NB4 (cell line): ENCODE measurements at regions not wholly inside any gene's neighbourhood (a gene's known extent, or its start where the extent isn't known, plus 50 kb on each side); places are given as distances from the start of the nearest gene placed in this dataset.

Experiments
- DNase-seq: peaks from one replicate; pipeline ENCODE4 v3.0.0; 2010; ENCODE audit warnings: low read depth
- H3K4me3 ChIP-seq: one replicate; pipeline ENCODE4 v1.5.1; 2011; ENCODE audit warnings: mild to moderate bottlenecking, low read depth, low read length, moderate library complexity
- MYC ChIP-seq: IDR thresholded peaks from 2 replicates; pipeline ENCODE4 v1.6.1; 2011; ENCODE audit warnings: low read depth, low read length
- POLR2A ChIP-seq: IDR thresholded peaks from 2 replicates; pipeline ENCODE4 v1.6.1; 2011; ENCODE audit warnings: mild to moderate bottlenecking; ENCODE audit not compliant: insufficient read length; ENCODE audit errors: extremely low read depth
- TF ChIP-seq, protein P1 (sequence below): IDR thresholded peaks from 2 replicates; pipeline ENCODE4 v1.6.1; 2011; ENCODE audit warnings: low read depth, low read length
- TF ChIP-seq, protein P2 (sequence below): IDR thresholded peaks from one replicate; pipeline ENCODE4 v1.5.1; 2012; ENCODE audit warnings: low read depth, low read length

DNA sequence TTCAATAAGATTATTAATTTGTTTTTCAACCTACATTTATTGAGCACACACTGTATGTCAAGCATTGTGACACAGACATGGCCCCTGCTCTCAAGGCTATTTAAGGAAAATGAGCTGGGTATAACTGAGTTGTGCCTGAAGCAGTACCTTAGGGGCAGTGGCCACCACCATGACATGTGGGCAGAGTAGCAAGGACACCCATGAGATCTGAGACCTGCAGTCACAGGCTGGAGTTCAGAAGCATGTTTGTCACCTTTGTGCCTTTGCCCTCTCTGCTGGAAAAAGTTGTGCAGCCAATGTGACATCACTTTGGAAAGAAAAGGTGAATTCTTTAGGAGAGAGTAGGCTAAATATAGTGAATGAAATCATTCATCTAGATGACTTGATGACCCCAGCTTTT lies 501.3 kb downstream of the BCOR start:
- H3K4me3 ChIP-seq, result no peak overlapping the region
- TF ChIP-seq, protein P1, sequence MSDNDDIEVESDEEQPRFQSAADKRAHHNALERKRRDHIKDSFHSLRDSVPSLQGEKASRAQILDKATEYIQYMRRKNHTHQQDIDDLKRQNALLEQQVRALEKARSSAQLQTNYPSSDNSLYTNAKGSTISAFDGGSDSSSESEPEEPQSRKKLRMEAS, result no peak
- TF ChIP-seq, protein P2, sequence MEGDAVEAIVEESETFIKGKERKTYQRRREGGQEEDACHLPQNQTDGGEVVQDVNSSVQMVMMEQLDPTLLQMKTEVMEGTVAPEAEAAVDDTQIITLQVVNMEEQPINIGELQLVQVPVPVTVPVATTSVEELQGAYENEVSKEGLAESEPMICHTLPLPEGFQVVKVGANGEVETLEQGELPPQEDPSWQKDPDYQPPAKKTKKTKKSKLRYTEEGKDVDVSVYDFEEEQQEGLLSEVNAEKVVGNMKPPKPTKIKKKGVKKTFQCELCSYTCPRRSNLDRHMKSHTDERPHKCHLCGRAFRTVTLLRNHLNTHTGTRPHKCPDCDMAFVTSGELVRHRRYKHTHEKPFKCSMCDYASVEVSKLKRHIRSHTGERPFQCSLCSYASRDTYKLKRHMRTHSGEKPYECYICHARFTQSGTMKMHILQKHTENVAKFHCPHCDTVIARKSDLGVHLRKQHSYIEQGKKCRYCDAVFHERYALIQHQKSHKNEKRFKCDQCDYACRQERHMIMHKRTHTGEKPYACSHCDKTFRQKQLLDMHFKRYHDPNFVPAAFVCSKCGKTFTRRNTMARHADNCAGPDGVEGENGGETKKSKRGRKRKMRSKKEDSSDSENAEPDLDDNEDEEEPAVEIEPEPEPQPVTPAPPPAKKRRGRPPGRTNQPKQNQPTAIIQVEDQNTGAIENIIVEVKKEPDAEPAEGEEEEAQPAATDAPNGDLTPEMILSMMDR, result no peak
- no peak for TF ChIP-seq POLR2A
- no peak for TF ChIP-seq MYC
- DNase-seq, result no peak

DNA sequence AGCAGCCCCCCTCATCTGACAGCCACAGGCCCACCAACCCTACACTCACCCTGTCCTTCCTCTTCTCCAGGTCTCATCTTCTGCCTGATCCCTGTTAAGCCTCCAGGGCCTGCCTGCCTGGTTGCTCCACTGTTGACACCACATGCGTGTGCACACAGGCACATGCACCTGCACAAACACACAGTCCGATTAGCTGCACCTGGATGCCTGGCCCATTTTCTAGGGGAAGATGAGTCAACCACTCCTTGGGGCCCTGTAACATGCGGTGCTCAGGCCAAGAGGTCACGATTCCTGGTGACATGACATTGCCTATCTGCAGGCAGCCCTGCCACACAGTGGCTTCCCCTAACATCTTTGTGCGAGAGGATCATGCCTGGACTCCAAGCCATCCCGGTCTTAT lies 498.4 kb downstream of the BCOR start:
- TF ChIP-seq, protein P1, result no peak
- TF ChIP-seq POLR2A (no peak), MYC (no peak)
- TF ChIP-seq, protein P2, result no peak
- DNase-seq, result no peak
- no peak overlapping the region for H3K4me3 ChIP-seq

DNA sequence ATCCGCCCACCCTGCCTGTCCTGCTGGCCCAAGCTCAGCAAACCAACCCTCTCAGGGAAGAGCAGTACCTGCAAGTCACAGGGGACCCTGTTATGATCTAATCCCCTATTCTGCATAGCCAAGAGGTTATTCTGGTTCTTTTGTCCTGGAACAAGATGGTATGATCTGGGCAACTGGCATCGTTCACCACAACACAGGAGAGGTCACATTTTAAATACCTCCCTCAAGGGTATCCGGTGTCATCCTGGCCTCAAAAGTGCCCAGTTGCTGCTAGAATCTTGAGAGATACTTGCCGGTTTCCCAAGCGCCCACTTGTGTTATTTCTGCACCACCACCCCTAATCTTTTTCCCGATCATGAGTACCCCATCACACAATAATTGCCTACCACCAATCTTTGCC lies 497.5 kb downstream of the BCOR start:
- no peak for TF ChIP-seq MYC
- TF ChIP-seq, protein P1, result no peak
- no peak for TF ChIP-seq POLR2A
- TF ChIP-seq, protein P2, result no peak
- H3K4me3 ChIP-seq, result no peak overlapping the region
- DNase-seq, result no peak

DNA sequence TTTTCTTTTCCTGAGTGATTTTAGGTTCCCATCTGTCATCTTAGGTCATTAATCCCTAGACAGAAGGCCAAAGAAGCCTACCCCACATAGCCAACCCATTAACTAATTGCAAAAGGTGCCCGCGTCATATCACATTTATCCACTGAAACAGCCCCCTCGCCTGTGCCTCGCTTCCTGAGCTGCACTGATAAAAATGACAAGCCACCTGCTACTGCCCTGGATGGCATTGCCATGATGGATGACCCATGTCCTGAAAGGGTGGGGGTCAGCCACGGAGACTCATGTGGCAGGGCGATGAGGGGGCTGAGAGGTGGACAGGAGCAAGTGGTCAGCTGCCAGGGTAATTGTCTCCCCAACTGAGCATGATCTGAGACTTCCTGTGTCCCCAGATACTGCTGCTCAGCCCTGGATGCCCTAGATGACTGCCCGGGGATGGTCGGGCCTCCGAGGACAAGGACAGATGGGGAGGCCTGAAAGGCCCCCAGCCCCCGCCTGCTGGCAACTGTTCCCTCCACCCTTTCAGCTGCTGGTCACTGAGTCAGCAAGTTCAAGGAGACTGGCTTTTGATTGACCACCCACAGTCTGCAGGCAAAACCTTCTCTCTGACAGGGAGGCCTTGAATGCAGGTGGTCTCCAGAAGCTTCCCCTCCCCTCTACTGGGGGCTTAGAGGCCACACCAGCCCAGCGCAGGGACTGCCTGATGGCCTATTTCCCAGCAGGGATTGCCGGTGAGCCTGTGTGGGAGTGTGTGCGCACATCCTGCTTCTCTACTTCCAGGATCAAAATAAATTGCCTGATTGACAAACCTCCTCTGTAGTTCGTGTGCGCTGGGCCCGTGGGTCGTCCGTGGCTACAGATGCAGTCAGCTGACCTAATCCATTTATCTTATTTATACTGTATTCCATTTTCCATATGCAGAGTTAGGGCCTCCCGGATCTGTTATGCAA lies 496.3 kb downstream of the BCOR start:
- DNase-seq, result no peak
- no peak overlapping the region for H3K4me3 ChIP-seq
- TF ChIP-seq, protein P2, result no peak
- TF ChIP-seq, protein P1, result no peak
- TF ChIP-seq MYC (no peak), POLR2A (no peak)

DNA sequence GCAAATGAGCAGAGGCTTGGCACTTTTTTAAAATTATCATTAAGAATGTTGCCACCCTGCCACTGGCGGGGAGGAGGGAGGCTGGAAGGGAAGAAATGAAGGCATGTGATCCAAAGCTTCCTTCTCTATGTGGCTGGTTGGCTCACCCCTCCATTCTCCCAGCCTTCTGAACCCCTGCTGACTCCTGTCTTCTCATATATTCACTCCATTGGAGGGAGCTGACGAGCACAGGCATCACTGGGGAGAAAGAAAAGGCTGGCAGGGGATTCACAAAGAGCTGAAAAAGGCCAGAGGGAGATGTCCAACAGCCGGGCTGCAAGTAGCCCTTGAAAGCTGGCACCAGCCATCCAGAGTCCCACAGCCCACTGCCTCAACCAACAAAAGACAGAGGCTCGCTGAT lies 495.6 kb downstream of the BCOR start:
- no peak for DNase-seq
- H3K4me3 ChIP-seq, result no peak overlapping the region
- TF ChIP-seq POLR2A (no peak), MYC (no peak)
- TF ChIP-seq, protein P1, result no peak
- TF ChIP-seq, protein P2, result no peak
